ENCODE measurements at regions not wholly inside any gene's neighbourhood (a gene's known extent, or its start where the extent isn't known, plus 50 kb on each side); places are given as distances from the start of the nearest gene placed in this dataset.

GRCh38 chr4:28001698-28002097 lies 1141.1 kb downstream of the STIM2 start:
- TF ChIP-seq CTCF (IDR thresholded peaks at IDR 0.05): no peak
- TF ChIP-seq POLR2A (IDR thresholded peaks at IDR 0.05): no peak

All from body of pancreas (tissue), 4 donors.